ENCODE measurements at regions not wholly inside any gene's neighbourhood (a gene's known extent, or its start where the extent isn't known, plus 50 kb on each side); places are given as distances from the start of the nearest gene placed in this dataset.

DNA sequence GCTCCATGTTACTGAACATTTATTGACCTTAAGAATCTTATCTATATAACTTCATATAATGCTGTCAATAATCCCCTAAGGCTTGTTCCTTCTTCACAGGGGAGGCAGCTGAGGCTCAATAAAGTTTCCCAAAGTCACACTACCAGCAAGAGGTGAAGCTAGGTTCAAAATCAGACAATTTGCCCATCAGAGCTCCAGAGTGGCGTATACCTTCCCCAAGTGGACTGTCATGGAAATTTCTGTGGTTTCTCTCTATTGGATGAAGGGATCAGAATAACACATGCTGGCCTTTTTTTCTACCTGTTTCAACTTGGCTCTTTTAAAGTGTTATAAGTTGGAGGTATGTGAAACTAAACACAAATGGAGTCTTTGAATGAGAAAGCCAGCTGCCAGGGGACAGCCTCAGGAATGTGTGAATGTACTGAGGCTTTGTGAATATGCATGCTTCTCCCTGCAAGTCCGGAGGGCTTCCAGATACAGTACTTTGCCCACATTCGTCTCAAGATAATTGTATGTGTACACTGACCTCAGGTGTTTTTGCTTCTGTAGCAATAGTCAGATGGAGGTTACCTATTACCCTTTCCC is 656.3 kb upstream of the CELF2 start:
- intact Hi-C loops (cut with micrococcal nuclease), result no loop called here
- Mint-ChIP-seq H3K4me3 (no peak overlapping the region), H3K4me1 (no peaks in the 10 kb centered on the region), H3K27me3 (peaks cover 2% of the 10 kb centered on the region), H3K9me3 (no peaks in the 10 kb centered on the region), H3K36me3 (ENCODE audit: low read depth) (no peaks in the 10 kb centered on the region), H3K27ac (no peak overlapping the region)
- no peak for DNase-seq

DNA sequence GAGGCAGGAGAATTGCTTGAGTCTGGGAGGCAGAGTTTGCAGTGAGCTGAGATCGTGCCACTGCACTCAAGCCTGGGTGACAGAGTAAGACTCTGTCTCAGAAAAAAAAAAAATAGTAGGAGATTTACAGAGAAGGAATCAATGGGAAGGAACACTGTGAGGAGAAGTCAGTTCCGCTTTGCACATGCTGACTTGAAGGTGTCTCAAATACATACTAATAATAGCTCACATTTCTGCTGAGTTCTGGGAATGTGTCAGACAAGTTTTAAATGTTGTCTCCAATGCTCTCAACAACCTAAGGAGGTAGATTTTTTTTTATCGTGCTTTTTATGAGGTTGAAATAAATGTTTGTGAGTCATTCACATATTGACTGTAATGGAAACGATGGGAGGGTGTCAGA is 654.9 kb upstream of the CELF2 start:
- Mint-ChIP-seq H3K4me3 (no peak overlapping the region), H3K36me3 (ENCODE audit: low read depth) (no peaks in the 10 kb centered on the region), H3K27me3 (peaks cover 2% of the 10 kb centered on the region), H3K9me3 (no peaks in the 10 kb centered on the region), H3K27ac (no peak overlapping the region), H3K4me1 (no peaks in the 10 kb centered on the region)
- intact Hi-C loops (cut with micrococcal nuclease), result no loop called here
- no peak for DNase-seq

DNA sequence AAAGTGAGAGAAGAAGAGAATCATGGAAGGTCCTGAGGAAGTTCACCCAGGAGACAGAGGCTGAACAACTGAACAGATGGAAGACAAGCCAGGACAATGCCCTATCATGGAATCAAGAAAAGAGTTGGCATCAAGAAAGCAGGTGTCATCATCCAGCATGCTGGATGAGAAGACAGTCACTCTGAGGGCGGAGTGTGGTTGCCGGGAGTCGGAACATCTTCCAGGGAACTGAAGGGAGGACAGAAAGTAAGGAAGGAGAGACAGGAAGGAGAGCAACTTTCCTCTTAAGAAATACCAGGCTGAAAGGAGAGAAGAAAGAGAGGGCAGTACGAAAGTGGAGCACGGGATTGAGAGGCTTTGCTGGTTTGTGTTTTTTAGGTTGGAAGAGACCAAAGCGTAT is 654.5 kb upstream of the CELF2 start:
- Mint-ChIP-seq H3K9me3 (no peaks in the 10 kb centered on the region), H3K27me3 (peaks cover 2% of the 10 kb centered on the region), H3K36me3 (ENCODE audit: low read depth) (no peaks in the 10 kb centered on the region), H3K4me3 (no peak overlapping the region), H3K4me1 (no peaks in the 10 kb centered on the region), H3K27ac (no peak overlapping the region)
- no peak for DNase-seq
- intact Hi-C loops (cut with micrococcal nuclease), result no loop called here

DNA sequence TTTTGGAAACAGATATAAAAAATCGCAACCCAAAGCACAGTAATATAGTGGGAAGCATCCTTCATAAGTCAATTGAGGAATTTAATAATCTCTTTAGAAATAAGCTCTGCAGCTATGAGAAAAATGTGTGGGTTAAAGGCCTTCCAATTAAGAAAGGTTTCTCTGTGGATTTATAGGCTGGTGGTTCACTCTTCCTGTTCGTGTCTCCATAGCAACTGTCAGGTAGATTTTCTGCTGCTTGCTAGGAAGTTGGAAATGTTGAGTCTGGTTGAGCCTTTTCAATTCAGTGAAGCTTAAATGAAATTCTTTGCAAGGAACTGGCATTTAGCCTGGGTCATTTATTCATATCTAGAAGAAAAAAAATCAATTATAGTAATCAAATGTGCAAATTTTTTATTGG is 652.8 kb upstream of the CELF2 start:
- DNase-seq, result no peak
- intact Hi-C loops (cut with micrococcal nuclease), result no loop called here
- Mint-ChIP-seq H3K36me3 (ENCODE audit: low read depth) (no peaks in the 10 kb centered on the region), H3K27ac (no peak overlapping the region), H3K4me1 (no peaks in the 10 kb centered on the region), H3K27me3 (peaks cover 2% of the 10 kb centered on the region), H3K4me3 (no peak overlapping the region), H3K9me3 (no peaks in the 10 kb centered on the region)

DNA sequence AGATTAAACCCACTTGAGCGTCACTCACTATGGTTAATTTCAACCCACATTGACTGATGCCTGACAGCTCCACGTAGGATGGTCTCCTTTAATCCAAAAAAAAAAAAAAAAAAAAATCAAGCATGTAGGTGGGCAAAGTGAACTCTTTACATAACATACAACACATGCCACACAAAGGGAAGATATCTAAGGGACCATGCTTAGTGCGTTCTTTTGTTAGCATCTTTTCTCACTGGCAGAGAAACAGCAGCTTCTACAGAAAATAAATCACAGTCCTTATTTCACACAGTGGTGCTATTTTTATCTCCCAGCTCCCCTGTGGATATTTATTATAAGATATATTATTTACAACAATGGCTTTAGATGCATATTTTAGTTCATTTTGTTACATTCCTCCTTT is 652.0 kb upstream of the CELF2 start:
- Mint-ChIP-seq H3K36me3 (ENCODE audit: low read depth) (no peaks in the 10 kb centered on the region), H3K27me3 (no peaks in the 10 kb centered on the region), H3K27ac (no peak overlapping the region), H3K4me3 (no peak overlapping the region), H3K9me3 (no peaks in the 10 kb centered on the region), H3K4me1 (no peaks in the 10 kb centered on the region)
- intact Hi-C loops (cut with micrococcal nuclease), result no loop called here
- no peak for DNase-seq

DNA sequence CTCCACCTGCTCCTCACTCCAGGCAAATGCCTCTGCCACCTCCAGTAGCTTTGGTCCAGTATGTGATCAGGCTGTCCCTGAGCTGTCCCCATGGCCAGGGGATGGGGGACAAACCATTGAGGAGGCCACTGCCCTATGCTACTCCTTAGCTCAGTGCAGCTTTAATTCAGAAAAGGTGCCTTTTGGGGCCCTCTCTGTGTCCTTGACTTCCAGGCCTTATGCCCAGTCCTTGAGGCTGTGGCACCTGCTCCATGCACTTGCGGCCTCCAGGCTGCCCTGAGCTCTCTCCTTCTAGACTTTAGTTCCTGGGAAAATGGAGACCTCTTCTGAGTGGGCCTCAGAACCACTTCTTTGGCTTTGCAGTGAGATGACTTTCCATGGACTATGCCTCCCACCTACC is 650.8 kb upstream of the CELF2 start:
- no peaks in the 10 kb centered on the region for H3K36me3 Mint-ChIP-seq (ENCODE audit: low read depth)
- DNase-seq, result no peak
- intact Hi-C loops (cut with micrococcal nuclease), result no loop called here
- no peaks in the 10 kb centered on the region for H3K27me3 Mint-ChIP-seq
- no peak overlapping the region for H3K27ac Mint-ChIP-seq
- H3K9me3 Mint-ChIP-seq, result no peaks in the 10 kb centered on the region
- no peaks in the 10 kb centered on the region for H3K4me1 Mint-ChIP-seq
- H3K4me3 Mint-ChIP-seq, result no peak overlapping the region

DNA sequence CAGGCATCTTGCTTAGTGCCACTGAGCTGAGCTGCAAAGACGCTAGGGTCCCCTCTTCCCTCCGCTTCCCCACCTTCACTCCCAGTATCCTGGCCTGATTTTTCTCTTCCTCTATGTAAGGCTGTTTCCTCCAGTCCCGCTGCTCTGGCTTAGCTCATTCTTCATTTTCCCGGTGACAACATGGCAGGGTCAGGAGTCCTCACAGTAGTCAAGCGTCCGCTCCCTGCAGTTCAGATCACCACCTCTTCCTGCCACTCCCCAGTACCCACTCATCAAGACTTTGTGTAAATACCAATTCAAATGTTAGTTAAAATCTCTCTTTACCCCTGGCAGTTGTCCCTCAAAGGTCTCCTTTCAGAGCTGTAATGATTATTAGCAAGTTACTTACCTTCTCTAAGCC is 650.4 kb upstream of the CELF2 start:
- Mint-ChIP-seq H3K4me1 (no peaks in the 10 kb centered on the region), H3K36me3 (ENCODE audit: low read depth) (no peaks in the 10 kb centered on the region), H3K9me3 (no peaks in the 10 kb centered on the region), H3K27me3 (no peaks in the 10 kb centered on the region), H3K4me3 (no peak overlapping the region), H3K27ac (no peak overlapping the region)
- intact Hi-C loops (cut with micrococcal nuclease), result no loop called here
- DNase-seq, result no peak

DNA sequence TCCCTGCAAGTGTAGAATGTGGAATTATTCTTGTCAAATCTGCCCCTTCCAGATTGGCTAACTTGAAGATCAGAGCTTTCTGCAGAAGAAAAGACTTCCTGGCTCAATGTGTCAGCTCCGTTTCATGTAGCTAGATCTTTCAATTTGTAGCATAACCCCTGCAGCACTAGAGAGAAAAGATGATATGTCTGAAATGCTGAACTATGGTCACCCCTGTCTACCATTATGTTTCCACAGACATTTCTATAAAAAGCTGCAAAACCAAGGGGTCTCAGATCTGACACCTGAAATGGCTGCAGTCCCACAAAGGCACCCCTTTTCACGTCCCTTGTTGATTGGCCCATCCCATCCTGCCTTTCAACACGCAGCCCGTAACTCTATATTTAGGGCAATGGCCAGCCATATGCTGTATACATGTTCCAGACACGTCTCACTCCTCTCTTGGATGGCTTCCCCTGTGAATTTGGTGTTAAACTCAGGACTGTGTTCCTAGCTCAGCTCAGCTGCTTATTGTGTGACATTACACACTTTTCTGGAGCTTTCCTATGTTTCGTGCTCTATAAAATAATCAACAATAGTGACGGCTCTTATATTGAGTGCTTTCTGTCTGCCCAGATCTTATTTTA is 648.6 kb upstream of the CELF2 start:
- H3K36me3 Mint-ChIP-seq (ENCODE audit: low read depth), result no peaks in the 10 kb centered on the region
- H3K4me1 Mint-ChIP-seq, result no peaks in the 10 kb centered on the region
- no peaks in the 10 kb centered on the region for H3K9me3 Mint-ChIP-seq
- no peak overlapping the region for H3K4me3 Mint-ChIP-seq
- H3K27ac Mint-ChIP-seq, result no peak overlapping the region
- DNase-seq, result no peak
- intact Hi-C loops (cut with micrococcal nuclease), result no loop called here
- H3K27me3 Mint-ChIP-seq, result no peaks in the 10 kb centered on the region

DNA sequence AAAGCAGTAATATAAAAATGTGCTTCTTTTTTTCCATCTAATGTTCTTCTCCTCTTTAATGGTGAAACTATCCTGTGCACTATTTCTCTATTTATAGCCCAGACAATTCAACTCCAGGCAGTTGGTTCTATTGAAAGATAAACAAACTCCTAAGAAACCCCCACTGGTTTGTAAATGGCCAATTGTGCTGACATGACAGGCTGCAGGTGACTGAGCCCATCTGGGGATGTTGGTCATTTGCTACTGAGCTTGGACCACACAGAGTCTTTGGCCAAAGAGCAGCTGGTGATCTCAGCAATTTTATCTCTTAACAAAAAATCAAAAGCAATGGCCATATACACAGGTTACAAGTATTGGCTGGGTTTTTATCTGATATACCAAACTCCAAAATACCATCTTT is 631.8 kb upstream of the CELF2 start:
- H3K9me3 Mint-ChIP-seq, result no peaks in the 10 kb centered on the region
- H3K27me3 Mint-ChIP-seq, result no peaks in the 10 kb centered on the region
- H3K4me1 Mint-ChIP-seq, result no peaks in the 10 kb centered on the region
- DNase-seq, result no peak
- H3K36me3 Mint-ChIP-seq (ENCODE audit: low read depth), result no peaks in the 10 kb centered on the region
- no peak overlapping the region for H3K27ac Mint-ChIP-seq
- intact Hi-C loops (cut with micrococcal nuclease), result no loop called here
- no peak overlapping the region for H3K4me3 Mint-ChIP-seq

DNA sequence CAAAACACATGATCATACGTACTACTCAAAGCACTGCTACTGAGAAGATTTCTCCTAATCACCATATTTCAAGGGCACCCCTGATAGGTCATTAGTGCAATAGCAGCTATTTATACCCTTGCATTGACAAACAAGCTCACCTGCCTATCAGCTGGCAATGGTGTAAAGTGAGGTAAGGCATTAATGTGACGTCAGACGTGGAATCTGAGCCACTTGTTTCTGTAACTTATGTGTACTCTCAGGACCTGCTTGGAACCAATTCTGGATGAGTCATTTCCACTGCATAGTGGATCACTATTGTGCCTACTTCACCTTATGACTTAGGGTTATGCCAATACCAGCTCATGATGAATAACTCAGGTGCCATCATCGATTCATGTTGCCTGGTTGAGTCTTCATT is 628.5 kb upstream of the CELF2 start:
- DNase-seq, result no peak
- no peaks in the 10 kb centered on the region for H3K4me1 Mint-ChIP-seq
- H3K36me3 Mint-ChIP-seq (ENCODE audit: low read depth), result no peaks in the 10 kb centered on the region
- H3K4me3 Mint-ChIP-seq, result no peak overlapping the region
- intact Hi-C loops (cut with micrococcal nuclease), result no loop called here
- H3K27ac Mint-ChIP-seq, result no peak overlapping the region
- no peaks in the 10 kb centered on the region for H3K27me3 Mint-ChIP-seq
- no peaks in the 10 kb centered on the region for H3K9me3 Mint-ChIP-seq

DNA sequence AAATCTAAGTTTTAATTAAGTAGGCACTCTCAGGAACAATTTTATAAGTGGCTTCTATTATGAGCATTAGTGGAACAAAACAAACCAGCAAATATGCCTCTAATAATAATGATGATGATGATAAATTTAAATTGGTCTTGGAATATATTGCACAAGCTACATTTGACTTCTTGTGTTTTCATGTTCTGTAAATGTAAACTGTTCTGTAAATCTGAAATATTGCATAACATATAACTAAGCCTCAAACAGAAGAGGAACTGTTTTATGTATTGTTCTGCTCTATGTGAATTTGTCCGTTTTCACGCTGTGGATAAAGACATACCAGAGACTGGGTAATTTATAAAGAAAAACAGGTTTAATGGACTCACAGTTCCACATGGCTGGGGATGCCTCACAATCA is 625.2 kb upstream of the CELF2 start:
- H3K4me3 Mint-ChIP-seq, result no peak overlapping the region
- H3K9me3 Mint-ChIP-seq, result no peaks in the 10 kb centered on the region
- no peaks in the 10 kb centered on the region for H3K4me1 Mint-ChIP-seq
- no peaks in the 10 kb centered on the region for H3K27me3 Mint-ChIP-seq
- no peaks in the 10 kb centered on the region for H3K36me3 Mint-ChIP-seq (ENCODE audit: low read depth)
- H3K27ac Mint-ChIP-seq, result no peak overlapping the region
- no peak for DNase-seq
- intact Hi-C loops (cut with micrococcal nuclease), result no loop called here

DNA sequence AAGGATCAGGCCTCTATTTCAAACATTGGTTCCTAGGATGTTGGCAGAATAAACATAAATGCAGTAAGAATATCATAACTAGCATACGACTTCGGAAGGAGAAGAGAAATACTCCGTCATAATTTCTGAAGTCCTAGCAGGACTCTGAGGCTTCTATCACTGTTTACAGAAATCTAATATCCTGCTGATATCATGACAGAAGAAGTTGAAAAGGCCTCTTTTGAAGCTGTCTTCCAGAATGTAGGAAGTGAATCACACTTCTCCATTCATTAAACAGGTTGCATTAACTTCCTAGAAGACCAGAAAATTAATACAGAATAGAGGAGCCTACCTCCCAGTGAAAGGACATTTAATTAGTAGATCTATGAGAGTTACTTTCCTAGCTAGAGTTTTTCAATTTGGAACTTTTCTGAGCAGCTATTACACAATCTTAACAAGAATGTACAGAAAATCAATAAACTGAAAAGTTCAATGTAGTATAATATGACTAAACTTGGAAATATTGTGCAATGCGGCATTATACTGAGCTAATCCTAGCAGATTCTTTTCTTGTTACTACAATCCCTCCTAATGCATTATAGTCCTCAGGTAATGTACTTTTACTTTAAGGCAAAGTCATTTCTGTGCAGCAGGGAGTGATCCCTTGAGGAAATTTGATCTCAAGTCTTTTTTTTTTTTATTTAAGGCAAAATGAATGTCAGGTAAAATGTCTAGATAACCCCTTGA is 622.6 kb upstream of the CELF2 start:
- Mint-ChIP-seq H3K4me3 (no peak overlapping the region), H3K36me3 (ENCODE audit: low read depth) (no peaks in the 10 kb centered on the region), H3K4me1 (no peaks in the 10 kb centered on the region), H3K27me3 (no peaks in the 10 kb centered on the region), H3K9me3 (no peaks in the 10 kb centered on the region), H3K27ac (no peak overlapping the region)
- no peak for DNase-seq
- intact Hi-C loops (cut with micrococcal nuclease), result no loop called here

DNA sequence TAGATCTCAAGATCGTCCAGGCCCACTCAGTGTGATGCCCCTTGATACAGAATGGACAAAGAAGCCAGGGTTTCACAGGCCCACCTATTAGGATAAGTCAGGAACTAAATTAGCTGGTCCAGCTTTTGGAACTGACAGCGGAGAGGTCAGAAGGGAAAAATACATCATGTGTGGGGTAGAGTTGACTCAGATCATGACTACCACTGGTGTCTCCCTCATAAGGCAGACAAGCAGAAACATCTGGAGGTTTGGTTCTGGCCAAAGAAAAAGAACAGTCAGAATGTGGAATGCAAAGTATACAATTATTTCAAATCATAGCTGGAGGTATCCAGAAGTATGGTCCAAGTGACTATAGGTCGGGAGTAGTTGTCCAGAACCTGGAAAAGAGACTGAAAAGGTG is 621.1 kb upstream of the CELF2 start:
- DNase-seq, result no peak
- H3K27ac Mint-ChIP-seq, result no peak overlapping the region
- H3K4me1 Mint-ChIP-seq, result no peaks in the 10 kb centered on the region

DNA sequence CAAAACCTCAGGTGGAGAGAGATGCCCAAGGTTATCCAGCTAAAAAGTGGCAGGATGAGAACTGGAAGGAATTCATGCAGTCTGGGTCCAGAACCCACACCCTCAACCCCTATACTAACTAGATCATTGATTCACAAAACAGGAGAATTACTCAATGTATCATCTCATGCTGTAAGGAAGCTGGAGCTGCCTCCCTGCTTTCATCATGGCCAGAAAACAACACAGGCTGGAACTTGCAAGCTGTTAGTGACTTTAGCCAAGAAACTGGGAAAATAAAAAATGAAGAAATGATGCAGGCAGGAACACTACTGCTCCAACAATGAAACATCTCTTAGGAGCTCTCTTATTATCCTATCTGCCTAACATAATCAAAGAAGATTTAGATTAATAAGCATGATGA is 619.8 kb upstream of the CELF2 start:
- no peak for DNase-seq
- no peaks in the 10 kb centered on the region for H3K27me3 Mint-ChIP-seq
- no peaks in the 10 kb centered on the region for H3K36me3 Mint-ChIP-seq (ENCODE audit: low read depth)
- intact Hi-C loops (cut with micrococcal nuclease), result no loop called here
- no peaks in the 10 kb centered on the region for H3K9me3 Mint-ChIP-seq
- no peaks in the 10 kb centered on the region for H3K4me1 Mint-ChIP-seq
- H3K4me3 Mint-ChIP-seq, result no peak overlapping the region
- no peak overlapping the region for H3K27ac Mint-ChIP-seq

More for the DNA sequence above, 621.1 kb upstream of the CELF2 start:
- H3K9me3 Mint-ChIP-seq, result no peaks in the 10 kb centered on the region
- H3K27me3 Mint-ChIP-seq, result no peaks in the 10 kb centered on the region
- H3K36me3 Mint-ChIP-seq (ENCODE audit: low read depth), result no peaks in the 10 kb centered on the region
- intact Hi-C loops (cut with micrococcal nuclease), result no loop called here
- no peak overlapping the region for H3K4me3 Mint-ChIP-seq

DNA sequence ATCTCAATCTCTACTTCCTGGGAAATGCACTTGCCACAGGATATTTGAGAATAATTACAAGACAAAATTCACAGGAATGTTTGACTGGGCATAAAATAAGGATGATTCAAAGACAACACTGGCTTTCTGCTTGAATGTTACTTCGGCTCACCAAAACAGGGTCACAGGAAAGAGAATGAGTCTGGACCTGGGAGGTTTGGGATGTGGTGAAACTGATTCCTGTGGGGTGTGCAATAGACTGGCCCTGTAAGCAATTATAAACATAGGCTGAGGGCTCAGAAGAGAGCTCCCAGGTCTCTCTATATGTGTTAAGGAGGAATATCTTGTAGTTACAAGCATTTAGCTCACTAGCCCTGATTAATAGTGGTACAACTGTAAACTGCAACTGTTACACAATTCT is 613.9 kb upstream of the CELF2 start:
- intact Hi-C loops (cut with micrococcal nuclease), result no loop called here
- no peaks in the 10 kb centered on the region for H3K36me3 Mint-ChIP-seq (ENCODE audit: low read depth)
- no peaks in the 10 kb centered on the region for H3K4me1 Mint-ChIP-seq

More for the DNA sequence above, 613.9 kb upstream of the CELF2 start:
- H3K27me3 Mint-ChIP-seq, result no peaks in the 10 kb centered on the region
- no peaks in the 10 kb centered on the region for H3K9me3 Mint-ChIP-seq
- no peak overlapping the region for H3K4me3 Mint-ChIP-seq
- DNase-seq, result no peak
- no peak overlapping the region for H3K27ac Mint-ChIP-seq

Data from activated CD4-positive, alpha-beta T cell treated with anti-CD3 and anti-CD28 coated beads, Interleukin-2, amount 10 ng/mL, durations not matched to agents 24 days and 14 days (primary cell).